Activated CD4-positive, alpha-beta memory T cell treated with anti-CD3 and anti-CD28 coated beads, Interleukin-2, amount 10 ng/mL, durations not matched to agents 7 days and 5 days (primary cell): ENCODE measurements at regions not wholly inside any gene's neighbourhood (a gene's known extent, or its start where the extent isn't known, plus 50 kb on each side); places are given as distances from the start of the nearest gene placed in this dataset.
A peak's percentile ranks its signal among the peaks of the same experiment; 100 is the strongest.

ENCODE experiments used
- CTCF ChIA-PET: fragments of 350-600 bp; sonication (Branson Sonifier 250); formaldehyde crosslinking; loops from one replicate; lab custom pipeline; 2021; ENCODE audit warnings: antibody characterized with exemption, inconsistent platforms; lab: Charles Lee
- POLR2A ChIA-PET: fragments of 350-600 bp; sonication (Branson Sonifier 250); formaldehyde crosslinking; loops from one replicate; lab custom pipeline; 2021; ENCODE audit warnings: antibody characterized with exemption; lab: Charles Lee
- DNase-seq: peaks from one replicate; pipeline ENCODE4 v3.0.0-alpha.2; 2020
- H3K27ac Mint-ChIP-seq: one replicate; pipeline ENCODE4 v1.8.0; 2021; ENCODE audit warnings: mild to moderate bottlenecking, mixed read lengths
- H3K27me3 Mint-ChIP-seq: one replicate; pipeline ENCODE4 v1.8.0; 2021; ENCODE audit warnings: mixed read lengths
- H3K36me3 Mint-ChIP-seq: one replicate; pipeline ENCODE4 v1.8.0; 2021; ENCODE audit warnings: low read depth, mixed read lengths
- H3K4me1 Mint-ChIP-seq: one replicate; pipeline ENCODE4 v1.8.0; 2021; ENCODE audit warnings: mixed read lengths
- H3K4me3 Mint-ChIP-seq: one replicate; pipeline ENCODE4 v1.8.0; 2021; ENCODE audit warnings: mild to moderate bottlenecking, mixed read lengths
- H3K9me3 Mint-ChIP-seq: one replicate; pipeline ENCODE4 v1.8.0; 2021; ENCODE audit warnings: mixed read lengths

GRCh38 chr20:52524861-52525260 is 333.3 kb upstream of the ZFP64 start:
- H3K4me1 Mint-ChIP-seq: no peaks in the 10 kb centered on the region
- no peaks in the 10 kb centered on the region for H3K27me3 Mint-ChIP-seq
- H3K36me3 Mint-ChIP-seq: no peaks in the 10 kb centered on the region
- POLR2A ChIA-PET: no interaction called here
- no peak overlapping the region for H3K4me3 Mint-ChIP-seq
- no peak for DNase-seq
- H3K9me3 Mint-ChIP-seq: no peaks in the 10 kb centered on the region
- CTCF ChIA-PET: no interaction called here
- no peak overlapping the region for H3K27ac Mint-ChIP-seq

DNA sequence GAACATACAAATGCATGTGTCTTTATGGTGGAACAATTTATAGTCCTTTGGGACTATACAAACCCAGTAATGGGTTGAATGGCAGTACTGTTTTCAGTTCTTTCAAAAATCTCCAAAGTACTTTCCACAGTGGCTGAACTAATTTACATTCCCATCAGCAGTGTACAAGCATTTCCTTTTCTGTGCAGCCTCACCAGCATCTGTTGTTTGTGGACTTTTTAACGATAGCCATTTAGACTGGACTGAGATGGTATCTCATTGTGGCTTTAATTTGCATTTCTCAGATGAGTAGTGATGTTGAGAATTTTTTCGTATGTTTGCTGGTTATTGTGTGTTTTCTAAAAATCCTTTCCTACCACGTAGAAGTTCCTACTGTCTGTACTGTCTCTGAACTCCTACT is 327.2 kb upstream of the ZFP64 start:
- no peaks in the 10 kb centered on the region for H3K9me3 Mint-ChIP-seq
- no peaks in the 10 kb centered on the region for H3K4me1 Mint-ChIP-seq
- POLR2A ChIA-PET: no interaction called here
- no peaks in the 10 kb centered on the region for H3K27me3 Mint-ChIP-seq
- no peak overlapping the region for H3K27ac Mint-ChIP-seq
- H3K36me3 Mint-ChIP-seq: no peaks in the 10 kb centered on the region
- CTCF ChIA-PET: no interaction called here
- DNase-seq: no peak
- no peak overlapping the region for H3K4me3 Mint-ChIP-seq

- ChIA-PET CTCF (no interaction called here), POLR2A (no interaction called here)
- Mint-ChIP-seq H3K27me3 (no peaks in the 10 kb centered on the region), H3K36me3 (no peaks in the 10 kb centered on the region), H3K9me3 (no peaks in the 10 kb centered on the region), H3K27ac (no peak overlapping the region), H3K4me3 (no peak overlapping the region), H3K4me1 (no peaks in the 10 kb centered on the region)
- DNase-seq: no peak
Measured at GRCh38 chr20:52515877-52516276, 324.3 kb upstream of the ZFP64 start.

- Mint-ChIP-seq H3K36me3 (no peaks in the 10 kb centered on the region), H3K4me1 (no peaks in the 10 kb centered on the region), H3K9me3 (peaks cover 1% of the 10 kb centered on the region), H3K4me3 (no peak overlapping the region), H3K27me3 (peaks cover 1% of the 10 kb centered on the region), H3K27ac (no peak overlapping the region)
- ChIA-PET POLR2A (no interaction called here), CTCF (no interaction called here)
- DNase-seq: no peak
Measured at GRCh38 chr20:52500157-52500556, 308.6 kb upstream of the ZFP64 start.

GRCh38 chr20:52497731-52498130 is 306.2 kb upstream of the ZFP64 start:
- Mint-ChIP-seq H3K27me3 (no peaks in the 10 kb centered on the region), H3K4me3 (no peak overlapping the region), H3K36me3 (no peaks in the 10 kb centered on the region), H3K4me1 (peaks cover 3% of the 10 kb centered on the region), H3K9me3 (no peaks in the 10 kb centered on the region), H3K27ac (no peak overlapping the region)
- CTCF ChIA-PET: no interaction called here
- no peak for DNase-seq
- POLR2A ChIA-PET: no interaction called here

- ChIA-PET POLR2A (no interaction called here), CTCF (no interaction called here)
Measured at GRCh38 chr20:52496191-52496590, 304.6 kb upstream of the ZFP64 start.

GRCh38 chr20:52494244-52494643 is 302.7 kb upstream of the ZFP64 start:
- Mint-ChIP-seq H3K27ac (no peak overlapping the region), H3K36me3 (no peaks in the 10 kb centered on the region), H3K4me1 (peaks cover 3% of the 10 kb centered on the region), H3K4me3 (no peak overlapping the region), H3K9me3 (peaks cover 2% of the 10 kb centered on the region), H3K27me3 (no peaks in the 10 kb centered on the region)
- ChIA-PET POLR2A (no interaction called here), CTCF (no interaction called here)
- peak; percentile 19 for DNase-seq

More at GRCh38 chr20:52496191-52496590, 304.6 kb upstream of the ZFP64 start:
- no peak for DNase-seq
- Mint-ChIP-seq H3K9me3 (no peaks in the 10 kb centered on the region), H3K27me3 (no peaks in the 10 kb centered on the region), H3K4me3 (no peak overlapping the region), H3K4me1 (peaks cover 3% of the 10 kb centered on the region), H3K27ac (no peak overlapping the region), H3K36me3 (no peaks in the 10 kb centered on the region)

DNA sequence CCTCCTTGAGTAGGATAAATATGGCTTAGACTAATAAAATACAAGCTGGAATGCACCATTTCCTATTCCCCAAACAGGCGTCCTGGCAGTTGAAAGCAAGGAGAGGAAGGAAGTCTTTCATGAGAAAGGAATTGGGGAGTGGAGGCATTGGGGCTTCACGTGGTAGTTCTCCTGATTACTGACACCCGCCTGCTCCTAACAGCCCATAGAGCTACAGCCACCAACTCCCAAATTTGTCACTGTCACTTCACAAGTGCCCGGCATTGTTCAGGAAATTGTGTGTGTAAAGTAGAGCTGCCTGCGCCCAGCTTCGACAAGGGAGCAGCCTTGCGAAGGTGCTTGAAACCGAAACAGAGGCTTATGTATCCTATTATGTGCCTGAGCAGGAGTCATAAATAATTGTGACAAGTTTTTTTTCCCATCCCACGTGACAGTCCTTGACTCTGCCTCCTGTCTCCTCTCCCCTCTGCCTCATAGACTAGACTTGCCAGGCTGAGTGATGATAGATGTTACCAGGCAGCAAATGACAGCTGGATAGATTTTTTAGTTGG is 301.7 kb upstream of the ZFP64 start:
- no peak overlapping the region for H3K27ac Mint-ChIP-seq
- no peaks in the 10 kb centered on the region for H3K27me3 Mint-ChIP-seq
- DNase-seq: no peak
- POLR2A ChIA-PET: no interaction called here
- H3K4me1 Mint-ChIP-seq: peaks cover 3% of the 10 kb centered on the region
- CTCF ChIA-PET: no interaction called here
- H3K4me3 Mint-ChIP-seq: no peak overlapping the region
- H3K9me3 Mint-ChIP-seq: peaks cover 2% of the 10 kb centered on the region
- no peaks in the 10 kb centered on the region for H3K36me3 Mint-ChIP-seq

GRCh38 chr20:52490711-52491430 is 299.3 kb upstream of the ZFP64 start:
- H3K27me3 Mint-ChIP-seq: no peaks in the 10 kb centered on the region
- peaks cover 2% of the 10 kb centered on the region for H3K9me3 Mint-ChIP-seq
- H3K27ac Mint-ChIP-seq: no peak overlapping the region
- ChIA-PET CTCF (no interaction called here), POLR2A (no interaction called here)
- peaks cover 3% of the 10 kb centered on the region for H3K4me1 Mint-ChIP-seq
- no peak overlapping the region for H3K4me3 Mint-ChIP-seq
- no peak for DNase-seq
- H3K36me3 Mint-ChIP-seq: no peaks in the 10 kb centered on the region

GRCh38 chr20:52484438-52484837 is 292.9 kb upstream of the ZFP64 start:
- Mint-ChIP-seq H3K4me1 (no peaks in the 10 kb centered on the region), H3K27me3 (no peaks in the 10 kb centered on the region), H3K9me3 (peaks cover 2% of the 10 kb centered on the region), H3K36me3 (no peaks in the 10 kb centered on the region), H3K4me3 (no peak overlapping the region), H3K27ac (no peak overlapping the region)
- ChIA-PET CTCF (no interaction called here), POLR2A (no interaction called here)
- no peak for DNase-seq

GRCh38 chr20:52483382-52483781 is 291.8 kb upstream of the ZFP64 start:
- ChIA-PET CTCF (interaction anchor here (1.3 kb wide), 1 partner anchor 171 kb away, joined by 3 read pairs; no protein-coding TSS in a partner anchor), POLR2A (no interaction called here)
- H3K36me3 Mint-ChIP-seq: no peaks in the 10 kb centered on the region

DNA sequence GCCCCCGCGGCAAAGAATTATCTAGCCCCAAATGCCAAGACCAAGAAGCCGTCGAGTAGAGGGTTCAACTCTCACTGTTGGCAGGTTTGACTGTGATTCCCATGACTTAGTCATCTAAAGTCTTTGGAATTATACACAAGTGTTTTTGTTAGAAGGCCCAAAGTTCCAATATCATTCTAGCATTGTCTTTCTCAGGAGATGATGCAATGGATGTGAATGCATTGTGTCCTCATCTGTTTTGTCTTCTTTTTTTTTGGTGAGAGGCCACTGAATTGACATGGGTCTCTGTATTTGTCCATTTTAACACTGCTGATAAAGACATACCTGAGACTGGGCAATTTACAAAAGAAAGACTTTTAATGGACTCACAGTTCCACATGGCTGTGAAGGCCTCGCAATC is 290.5 kb upstream of the ZFP64 start:
- no peak overlapping the region for H3K4me3 Mint-ChIP-seq
- H3K27ac Mint-ChIP-seq: no peak overlapping the region
- H3K9me3 Mint-ChIP-seq: peaks cover 2% of the 10 kb centered on the region
- H3K27me3 Mint-ChIP-seq: no peaks in the 10 kb centered on the region
- ChIA-PET CTCF (no interaction called here), POLR2A (no interaction called here)
- no peaks in the 10 kb centered on the region for H3K4me1 Mint-ChIP-seq
- no peak for DNase-seq
- no peaks in the 10 kb centered on the region for H3K36me3 Mint-ChIP-seq

More at GRCh38 chr20:52483382-52483781, 291.8 kb upstream of the ZFP64 start:
- no peak for DNase-seq
- peaks cover 2% of the 10 kb centered on the region for H3K9me3 Mint-ChIP-seq
- H3K27me3 Mint-ChIP-seq: no peaks in the 10 kb centered on the region
- H3K27ac Mint-ChIP-seq: no peak overlapping the region
- H3K4me1 Mint-ChIP-seq: no peaks in the 10 kb centered on the region
- H3K4me3 Mint-ChIP-seq: no peak overlapping the region

DNA sequence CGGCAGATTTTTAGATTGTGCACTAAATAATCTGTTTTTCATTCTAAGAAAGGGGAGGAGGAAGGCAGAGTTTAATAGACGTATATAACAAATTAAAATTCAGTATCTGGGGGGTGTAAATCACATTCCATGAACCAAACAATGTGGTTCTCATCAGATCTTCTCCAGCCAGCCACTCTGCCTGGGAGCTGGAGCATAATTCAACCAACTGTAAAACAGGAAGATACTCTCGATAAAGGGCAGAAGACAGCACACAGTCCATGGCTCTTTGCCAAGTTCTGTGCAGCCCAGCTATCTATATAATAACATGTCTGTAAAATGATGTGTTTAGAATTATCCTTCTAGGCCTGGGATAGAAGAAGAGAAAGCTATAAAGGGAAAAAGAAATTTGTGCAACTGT is 289.9 kb upstream of the ZFP64 start:
- Mint-ChIP-seq H3K4me1 (no peaks in the 10 kb centered on the region), H3K27ac (no peak overlapping the region), H3K9me3 (peaks cover 2% of the 10 kb centered on the region), H3K27me3 (no peaks in the 10 kb centered on the region), H3K36me3 (no peaks in the 10 kb centered on the region), H3K4me3 (no peak overlapping the region)
- ChIA-PET POLR2A (no interaction called here), CTCF (no interaction called here)
- no peak for DNase-seq
